ENCODE measurements at regions not wholly inside any gene's neighbourhood (a gene's known extent, or its start where the extent isn't known, plus 50 kb on each side); places are given as distances from the start of the nearest gene placed in this dataset.
"Not testable (repeated sequence)": the region's sequence is repeated elsewhere in the genome, so short reads cannot be mapped to it uniquely, and the experiment has no call there.

GRCh38 chr4:118574251-118574913 lies 110.8 kb upstream of the METTL14 start:
- ATAC-seq; intact Hi-C loops (cut with DNase I, micrococcal nuclease); DNase-seq: not testable (repeated sequence)

GRCh38 chr4:118575057-118575456 lies 110.1 kb upstream of the METTL14 start:
- ATAC-seq; intact Hi-C loops (cut with DNase I, micrococcal nuclease); DNase-seq: not testable (repeated sequence)

- intact Hi-C loops (cut with DNase I, micrococcal nuclease); ATAC-seq: not testable (repeated sequence)
Observed at GRCh38 chr4:118575726-118576125, 109.5 kb upstream of the METTL14 start.

GRCh38 chr4:118576709-118577219 lies 108.4 kb upstream of the METTL14 start:
- DNase-seq; intact Hi-C loops (cut with DNase I, micrococcal nuclease); ATAC-seq: not testable (repeated sequence)

More at GRCh38 chr4:118575726-118576125, 109.5 kb upstream of the METTL14 start:
- DNase-seq, result not testable (repeated sequence)

GRCh38 chr4:118585015-118585414 lies 100.2 kb upstream of the METTL14 start:
- intact Hi-C loops (cut with DNase I, micrococcal nuclease), result no loop called here
- DNase-seq, result no peak
- no peak for ATAC-seq

GRCh38 chr4:118586357-118586790 lies 98.8 kb upstream of the METTL14 start:
- intact Hi-C loops (cut with DNase I, micrococcal nuclease), result no loop called here
- DNase-seq, result no peak

GRCh38 chr4:118587116-118587831 lies 97.9 kb upstream of the METTL14 start:
- ATAC-seq, result no peak
- no peak for DNase-seq
- intact Hi-C loops (cut with DNase I, micrococcal nuclease), result no loop called here

More at GRCh38 chr4:118586357-118586790, 98.8 kb upstream of the METTL14 start:
- no peak for ATAC-seq

- intact Hi-C loops (cut with DNase I, micrococcal nuclease), result no loop called here
- ATAC-seq, result no peak
Observed at GRCh38 chr4:118587946-118588345, 97.2 kb upstream of the METTL14 start.

GRCh38 chr4:118589471-118590055 lies 95.6 kb upstream of the METTL14 start:
- intact Hi-C loops (cut with DNase I, micrococcal nuclease), result no loop called here
- ATAC-seq (no peak), DNase-seq (no peak)

More at GRCh38 chr4:118587946-118588345, 97.2 kb upstream of the METTL14 start:
- no peak for DNase-seq

GRCh38 chr4:118591339-118592046 lies 93.7 kb upstream of the METTL14 start:
- peak; percentile 91 to 93 for DNase-seq
- intact Hi-C loops (cut with DNase I, micrococcal nuclease), result not testable (repeated sequence)
- ATAC-seq, result peak; percentile 99

GRCh38 chr4:118592289-118592688 lies 92.9 kb upstream of the METTL14 start:
- intact Hi-C loops (cut with DNase I, micrococcal nuclease); DNase-seq; ATAC-seq: not testable (repeated sequence)

GRCh38 chr4:118595883-118596282 lies 89.3 kb upstream of the METTL14 start:
- ATAC-seq; DNase-seq; intact Hi-C loops (cut with DNase I, micrococcal nuclease): not testable (repeated sequence)

- intact Hi-C loops (cut with DNase I, micrococcal nuclease); DNase-seq; ATAC-seq: not testable (repeated sequence)
Observed at GRCh38 chr4:118625097-118625496, 60.1 kb upstream of the METTL14 start.

GRCh38 chr4:118629697-118630096 lies 55.5 kb upstream of the METTL14 start:
- DNase-seq; ATAC-seq; intact Hi-C loops (cut with DNase I, micrococcal nuclease): not testable (repeated sequence)

- DNase-seq, result not testable (repeated sequence)
Observed at GRCh38 chr4:118630897-118631296, 54.3 kb upstream of the METTL14 start.

GRCh38 chr4:118631321-118632050 lies 53.7 kb upstream of the METTL14 start:
- ATAC-seq, result not testable (repeated sequence)

More at GRCh38 chr4:118630897-118631296, 54.3 kb upstream of the METTL14 start:
- intact Hi-C loops (cut with DNase I, micrococcal nuclease); ATAC-seq: not testable (repeated sequence)

GRCh38 chr4:118633476-118633875 lies 51.7 kb upstream of the METTL14 start:
- intact Hi-C loops (cut with DNase I, micrococcal nuclease); DNase-seq; ATAC-seq: not testable (repeated sequence)

More at GRCh38 chr4:118631321-118632050, 53.7 kb upstream of the METTL14 start:
- intact Hi-C loops (cut with DNase I, micrococcal nuclease); DNase-seq: not testable (repeated sequence)
